GM18499 (cell line): ENCODE measurements at regions not wholly inside any gene's neighbourhood (a gene's known extent, or its start where the extent isn't known, plus 50 kb on each side); places are given as distances from the start of the nearest gene placed in this dataset.

ENCODE experiments used
- ATAC-seq: cut with Tn5 transposase; IDR thresholded peaks from one replicate; pipeline ENCODE4 v1.9.1; 2021; ENCODE audit warnings: moderate number of reproducible peaks; ENCODE audit not compliant: insufficient read depth, unreplicated experiment

DNA sequence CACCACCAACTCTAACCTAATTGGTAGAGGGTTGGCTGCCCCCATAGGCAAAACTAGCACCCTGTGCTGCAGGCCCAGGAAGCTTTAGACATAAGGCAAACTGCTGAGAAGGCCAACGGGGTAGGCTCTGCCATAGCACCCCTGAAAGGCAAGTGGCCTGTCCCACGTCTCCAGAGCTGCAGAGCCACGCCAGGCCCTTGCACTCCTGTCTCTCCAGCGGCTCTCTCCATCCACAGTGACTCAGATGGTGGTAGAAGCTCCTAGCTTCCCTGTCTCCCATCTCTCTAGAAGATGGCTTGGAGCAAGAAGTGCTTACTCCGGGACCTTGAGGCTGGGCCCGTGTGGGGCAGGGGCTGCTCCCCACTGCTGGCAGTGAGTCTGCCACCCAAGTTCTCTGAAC, 310.6 kb upstream of the ZMIZ1 start:
- no peak for ATAC-seq

DNA sequence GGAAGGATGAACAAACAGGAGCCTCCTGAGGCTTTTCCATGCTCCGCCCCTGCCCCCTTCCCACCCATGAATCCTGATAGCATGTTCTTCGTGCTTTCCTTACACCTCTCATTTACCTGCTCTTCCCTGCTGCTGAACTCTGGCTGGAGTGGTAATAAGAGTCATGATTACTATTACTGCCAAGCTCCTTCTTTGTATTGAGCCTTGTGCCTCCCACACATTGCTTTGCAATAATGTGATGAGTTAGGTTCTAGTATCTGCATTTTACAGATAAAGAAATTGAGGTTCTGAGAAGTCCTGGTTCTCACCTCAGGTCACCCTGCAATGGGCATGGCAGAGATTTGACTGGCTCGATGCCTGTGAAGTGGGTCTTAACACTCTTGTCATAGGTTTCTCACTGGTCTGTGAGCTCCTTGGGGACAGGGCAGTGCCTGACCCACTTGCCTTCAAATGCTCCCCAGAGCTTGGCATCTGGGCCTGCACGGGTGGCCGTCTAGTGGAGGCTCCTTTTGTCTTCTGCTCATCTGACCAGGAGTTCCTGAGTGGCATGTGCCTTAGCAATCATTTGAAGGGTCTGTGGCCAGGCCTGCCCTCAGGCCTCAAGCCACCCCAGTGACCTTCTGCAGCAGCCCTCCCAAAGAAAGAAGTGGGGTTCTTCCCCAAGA, 309.2 kb upstream of the ZMIZ1 start:
- no peak for ATAC-seq

DNA sequence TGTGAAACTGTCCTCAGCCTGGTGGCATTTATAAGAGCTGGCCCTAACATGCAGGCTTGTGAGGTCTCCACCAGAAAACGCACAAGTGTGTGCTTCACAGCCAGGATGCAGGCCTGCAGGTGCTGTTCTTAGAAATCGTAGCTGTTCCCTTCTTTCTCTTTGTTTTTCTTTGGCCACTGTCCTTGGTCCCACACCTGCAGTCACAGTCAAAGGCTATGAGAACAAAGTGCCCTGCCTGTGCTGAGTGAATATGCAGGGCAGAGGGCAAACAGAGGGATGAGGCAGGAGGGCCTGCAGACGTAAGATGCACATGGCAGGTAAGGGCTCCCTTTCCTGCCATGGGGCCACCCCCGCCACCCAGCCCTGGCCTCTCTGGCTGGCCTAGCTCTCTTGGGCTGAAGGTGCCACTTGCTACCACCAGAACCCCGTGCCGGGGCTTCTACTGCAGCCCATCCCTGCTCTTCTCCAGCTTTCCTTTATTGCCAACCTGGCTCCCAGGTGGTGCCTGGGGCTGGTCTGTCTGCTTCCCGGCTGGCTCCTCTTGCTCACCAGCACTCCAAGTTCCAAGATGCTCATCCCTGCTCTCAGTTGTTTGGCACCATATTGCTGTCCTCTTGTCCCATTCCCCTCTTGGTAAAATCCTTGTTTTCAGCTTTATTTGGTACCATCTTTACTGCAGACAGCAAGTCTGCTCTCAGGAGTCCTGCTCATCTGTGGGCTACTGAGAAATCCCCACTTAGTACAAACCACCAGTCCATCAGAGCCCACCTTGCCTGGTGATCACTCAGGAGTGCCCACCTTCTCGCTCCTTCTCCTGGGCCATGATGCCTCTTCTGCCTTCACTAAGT, 308.1 kb upstream of the ZMIZ1 start:
- no peak for ATAC-seq

DNA sequence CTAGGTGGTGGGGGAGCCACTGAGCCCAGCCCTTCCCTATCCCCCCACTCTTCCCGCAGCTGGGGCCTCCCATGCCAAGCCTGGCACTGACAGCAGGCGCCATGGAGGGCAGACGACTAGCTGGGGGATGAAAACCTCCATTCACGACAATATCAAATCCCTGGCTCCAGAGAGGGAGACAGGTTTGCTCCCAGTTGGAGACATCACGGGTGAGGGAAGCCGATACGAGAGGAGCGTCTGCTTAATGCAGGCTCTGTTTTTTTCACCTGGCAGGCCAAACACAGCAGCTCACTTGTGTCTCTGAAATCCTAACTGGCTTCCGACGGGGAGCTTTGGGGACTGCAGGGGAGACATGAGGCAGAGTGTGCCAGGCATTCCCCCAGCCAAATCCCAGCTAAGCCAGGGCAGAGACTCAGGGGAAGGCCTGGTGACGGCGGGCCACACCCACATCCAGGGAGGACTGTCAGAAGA, 307.4 kb upstream of the ZMIZ1 start:
- no peak for ATAC-seq

DNA sequence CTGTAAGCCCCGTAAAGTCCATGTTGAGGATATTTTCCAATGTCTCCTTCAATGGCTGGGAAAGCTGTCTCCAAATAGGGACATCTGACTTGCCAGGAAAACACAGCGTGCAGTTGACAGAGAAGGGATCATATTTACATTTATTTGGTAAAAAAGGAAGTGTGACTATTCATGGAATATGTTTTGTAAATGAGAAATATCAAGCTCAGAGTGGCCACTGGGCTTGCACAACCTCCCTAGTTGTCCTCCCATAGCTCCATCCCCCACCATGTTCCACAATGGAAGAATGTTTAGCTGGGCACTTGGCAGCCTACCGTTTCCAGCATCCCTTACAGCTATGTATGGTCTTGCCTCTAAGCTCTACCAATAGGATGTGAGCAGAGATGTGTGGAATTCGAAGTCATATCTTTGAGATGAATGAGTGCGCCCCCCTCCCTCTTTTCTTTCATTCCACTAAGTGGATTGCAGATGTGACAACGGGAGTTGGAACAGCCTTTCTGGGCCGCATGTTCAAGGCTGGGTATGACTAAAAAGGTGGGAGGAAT, 306.6 kb upstream of the ZMIZ1 start:
- no peak for ATAC-seq

DNA sequence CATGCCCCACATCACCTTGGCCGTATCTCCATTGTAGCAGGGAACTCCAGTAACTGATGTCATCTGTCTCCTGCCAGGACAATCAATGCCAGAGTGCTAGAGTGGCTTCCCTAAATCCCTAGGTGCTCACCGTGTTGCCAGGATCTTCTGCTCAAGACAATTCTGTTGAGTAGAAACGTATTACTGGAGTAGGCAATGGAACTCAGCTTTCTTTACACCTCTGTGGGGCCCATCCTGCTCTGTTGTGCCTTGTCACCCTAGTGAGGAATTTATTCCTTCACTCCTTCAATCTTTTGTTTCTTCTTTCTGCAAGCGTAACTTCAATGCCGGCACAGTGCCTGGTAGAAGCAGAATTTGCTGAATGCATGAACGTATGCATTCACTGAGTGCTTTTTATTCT, 305.5 kb upstream of the ZMIZ1 start:
- ATAC-seq: no peak

DNA sequence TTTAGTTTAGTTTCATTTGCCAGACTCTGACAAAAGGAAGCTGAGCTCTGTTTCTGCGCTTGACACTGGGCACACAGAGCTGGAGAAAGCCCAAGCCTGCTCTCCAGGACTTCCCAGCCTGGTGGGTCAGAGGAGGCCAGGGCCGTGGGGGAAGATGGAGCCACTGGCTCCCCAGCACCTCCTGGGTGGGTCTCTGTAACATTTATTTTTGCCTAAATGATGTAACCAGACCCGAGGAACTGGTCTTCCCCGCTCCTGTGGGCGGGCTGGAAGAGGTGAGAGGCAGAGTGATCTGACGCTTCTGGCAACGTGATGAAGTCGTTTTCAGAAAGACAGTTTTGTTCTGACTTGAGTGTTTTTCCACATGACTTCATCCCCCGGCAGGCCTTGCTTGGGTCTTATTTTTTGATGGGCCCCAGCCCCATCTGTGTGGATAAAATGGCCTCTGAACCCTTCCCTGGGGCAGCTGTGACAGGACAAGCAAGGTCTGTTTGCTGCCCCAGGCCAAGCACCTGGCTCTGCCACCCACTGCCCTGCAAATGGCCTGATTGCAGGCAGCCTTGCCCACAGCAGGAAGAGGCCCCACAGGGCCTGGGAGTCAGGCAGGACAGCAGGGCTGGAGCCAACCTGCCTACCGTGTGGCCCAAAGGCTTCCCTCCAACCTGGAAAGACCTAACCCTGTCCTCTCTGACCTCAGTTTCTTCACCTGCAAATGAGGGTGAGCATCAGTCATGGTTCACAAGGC, 304.9 kb upstream of the ZMIZ1 start:
- no peak for ATAC-seq

DNA sequence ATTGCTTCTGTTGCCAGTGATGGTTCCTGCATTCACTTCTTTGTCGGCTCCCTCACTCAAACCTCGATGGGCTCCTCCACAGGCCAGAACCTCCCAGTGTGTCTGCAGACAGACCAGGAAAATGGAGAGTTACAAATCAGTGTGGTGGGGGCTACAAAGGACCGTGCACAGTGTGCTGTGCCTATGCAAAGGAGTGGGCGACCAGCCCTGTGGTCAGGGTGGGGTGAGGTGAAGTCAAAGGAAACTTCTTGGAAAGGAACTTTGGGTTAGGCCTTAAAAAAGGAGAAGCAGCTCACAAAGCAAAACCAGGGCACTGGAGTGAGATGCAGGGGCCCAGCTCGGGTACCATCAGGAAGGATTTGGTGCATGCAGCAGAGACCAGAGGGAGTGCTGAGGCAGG, 304.3 kb upstream of the ZMIZ1 start:
- no peak for ATAC-seq

DNA sequence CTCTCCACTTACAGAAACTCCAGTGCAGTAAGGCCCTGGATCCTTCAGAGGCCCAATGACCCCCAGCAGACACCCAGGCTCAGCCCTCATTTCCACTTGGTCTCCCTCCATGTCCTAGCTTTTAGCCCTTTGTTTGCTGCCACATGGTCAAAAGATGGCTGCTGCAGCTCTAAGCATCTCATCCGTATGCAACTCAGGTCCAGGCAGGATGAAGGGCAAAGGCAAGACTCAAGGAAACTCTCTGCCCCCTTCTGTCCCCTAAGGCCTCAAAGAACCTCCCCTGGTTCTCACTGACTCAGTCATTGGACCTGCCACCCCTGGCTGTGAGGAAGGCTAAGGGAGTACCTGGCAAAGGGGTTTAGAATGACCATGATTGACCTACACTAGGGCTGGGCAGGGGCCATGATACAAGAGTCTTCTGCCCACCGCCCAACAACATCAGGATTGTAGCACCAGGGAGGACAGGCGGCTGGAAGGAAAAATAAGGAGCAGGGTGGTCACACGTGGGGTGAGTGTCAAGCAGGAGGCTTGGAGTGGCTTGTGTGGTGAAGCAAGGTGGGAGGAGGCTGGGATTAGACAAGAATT, 303.8 kb upstream of the ZMIZ1 start:
- no peak for ATAC-seq

DNA sequence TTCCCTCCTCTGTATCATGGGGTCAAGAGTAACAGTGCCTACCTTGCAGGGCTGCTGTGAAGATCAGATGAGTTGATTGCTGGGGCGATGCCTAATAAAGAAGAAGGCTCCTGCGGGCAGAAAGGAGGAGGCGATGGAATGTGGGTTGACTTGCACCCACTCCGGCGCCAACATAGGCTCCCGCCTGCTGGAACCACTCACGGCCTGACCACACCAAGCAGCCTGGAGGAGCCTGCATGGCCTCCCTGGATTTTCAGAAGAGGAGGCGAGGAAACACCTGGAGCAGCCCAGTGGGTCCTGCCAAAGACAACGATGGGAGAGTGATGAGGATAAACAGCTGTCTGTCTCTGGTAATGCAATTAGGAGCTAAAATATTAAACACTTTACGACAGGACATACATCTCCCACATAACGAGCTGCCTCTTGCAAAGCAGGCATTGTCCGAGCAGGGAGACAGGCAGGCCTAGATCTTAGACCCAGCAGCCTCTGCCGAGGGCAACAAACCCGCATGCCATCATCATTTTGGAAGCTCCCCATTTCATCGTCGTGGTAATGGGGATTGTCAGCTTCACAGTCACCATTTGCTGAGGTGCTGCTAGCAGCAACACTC, 302.9 kb upstream of the ZMIZ1 start:
- ATAC-seq: no peak

DNA sequence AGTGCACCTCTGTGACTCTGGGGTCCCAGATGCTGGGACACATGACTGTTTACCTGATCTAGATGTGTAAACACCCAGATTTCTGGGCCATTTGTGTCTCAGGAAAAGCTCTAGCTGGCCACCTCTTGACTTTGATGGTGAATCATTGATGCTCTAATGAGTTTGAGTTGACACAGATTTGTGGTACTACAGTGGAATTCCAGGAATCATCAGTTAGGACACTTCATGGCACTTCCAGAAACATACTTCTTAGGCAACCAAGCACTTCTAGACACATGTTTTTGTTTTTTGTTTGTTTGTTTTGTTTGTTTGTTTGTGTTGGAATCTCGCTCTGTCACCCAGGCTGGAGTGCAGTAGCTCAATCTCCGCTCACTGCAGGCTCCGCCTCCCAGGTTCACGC, 302.2 kb upstream of the ZMIZ1 start:
- ATAC-seq: no peak

DNA sequence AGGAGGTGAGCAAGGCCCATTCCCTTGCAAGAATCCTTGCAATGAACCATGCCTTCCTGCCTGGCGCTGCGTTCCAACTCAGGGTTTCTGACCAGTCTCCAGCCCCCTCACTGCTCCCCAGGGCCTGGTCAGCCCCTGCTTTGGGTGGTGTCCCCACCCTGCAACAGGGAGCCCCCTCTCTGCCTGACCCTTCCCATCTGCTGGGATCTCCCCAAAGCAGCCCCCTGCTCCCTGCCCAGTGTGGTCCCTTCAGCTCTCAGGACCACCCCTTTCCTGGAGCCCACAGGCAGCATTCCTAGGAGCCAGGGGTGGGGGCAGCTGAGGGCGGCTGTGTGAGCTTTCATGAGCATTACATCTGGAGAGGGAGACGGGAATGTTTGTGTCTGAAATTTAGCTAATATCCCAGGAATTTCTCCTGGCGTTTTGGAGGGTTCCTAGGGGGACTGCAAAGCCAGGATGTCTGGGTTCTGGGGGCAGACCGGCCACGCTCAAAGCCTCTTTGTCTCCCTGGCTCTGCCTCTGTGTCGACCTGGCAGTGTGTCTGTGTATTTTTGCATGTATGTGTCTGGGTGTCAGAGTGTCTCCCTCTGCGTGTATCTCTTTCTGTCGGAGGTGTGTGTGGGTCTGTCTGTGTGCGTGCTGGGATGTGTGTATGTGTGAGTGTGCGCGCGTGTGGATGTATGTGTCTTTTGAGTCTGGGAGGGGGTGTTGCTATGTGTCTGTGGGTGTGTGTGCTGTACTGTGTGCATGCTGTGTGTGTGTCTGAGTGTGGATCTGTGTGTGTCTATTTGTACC, 300.5 kb upstream of the ZMIZ1 start:
- ATAC-seq: no peak

DNA sequence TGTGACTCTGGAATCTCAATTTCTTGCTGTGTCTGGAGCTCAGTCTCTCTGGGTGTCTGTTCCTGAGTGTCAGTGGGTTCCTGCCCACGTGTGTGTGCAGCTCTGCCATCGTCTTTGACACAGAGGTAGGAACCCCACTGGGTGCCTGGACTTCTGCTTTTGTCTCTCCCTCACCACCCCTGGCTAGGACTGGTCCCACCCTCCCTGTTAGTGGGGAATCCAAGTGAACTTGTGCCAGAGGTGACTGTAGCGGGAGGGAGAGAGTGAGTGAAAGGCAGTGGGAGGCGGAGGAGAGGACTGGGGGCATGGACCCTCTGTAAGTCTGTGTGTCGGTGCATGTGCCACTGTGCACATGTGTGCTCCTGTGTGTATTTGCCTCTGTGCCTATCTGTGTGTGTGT, 299.9 kb upstream of the ZMIZ1 start:
- no peak for ATAC-seq

DNA sequence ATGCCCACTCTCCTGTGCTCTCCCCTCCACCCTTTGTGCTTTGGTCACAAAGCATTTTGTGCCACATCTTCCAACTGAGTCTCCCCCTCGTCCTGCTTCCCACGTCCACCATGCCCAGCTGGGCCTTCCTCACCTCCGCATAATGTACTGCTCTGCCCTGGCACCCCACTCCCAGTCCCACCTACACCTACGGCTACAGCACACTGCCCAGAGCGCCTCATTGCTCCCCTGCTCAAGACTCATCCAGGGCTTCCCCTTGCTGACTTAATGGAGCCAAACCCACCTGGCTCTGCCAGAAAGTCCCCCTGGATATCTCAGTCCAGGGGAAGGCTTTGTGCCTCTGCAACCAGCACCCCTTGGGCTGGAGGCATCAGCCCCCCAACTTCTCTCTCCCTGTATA, 299.2 kb upstream of the ZMIZ1 start:
- ATAC-seq: no peak

DNA sequence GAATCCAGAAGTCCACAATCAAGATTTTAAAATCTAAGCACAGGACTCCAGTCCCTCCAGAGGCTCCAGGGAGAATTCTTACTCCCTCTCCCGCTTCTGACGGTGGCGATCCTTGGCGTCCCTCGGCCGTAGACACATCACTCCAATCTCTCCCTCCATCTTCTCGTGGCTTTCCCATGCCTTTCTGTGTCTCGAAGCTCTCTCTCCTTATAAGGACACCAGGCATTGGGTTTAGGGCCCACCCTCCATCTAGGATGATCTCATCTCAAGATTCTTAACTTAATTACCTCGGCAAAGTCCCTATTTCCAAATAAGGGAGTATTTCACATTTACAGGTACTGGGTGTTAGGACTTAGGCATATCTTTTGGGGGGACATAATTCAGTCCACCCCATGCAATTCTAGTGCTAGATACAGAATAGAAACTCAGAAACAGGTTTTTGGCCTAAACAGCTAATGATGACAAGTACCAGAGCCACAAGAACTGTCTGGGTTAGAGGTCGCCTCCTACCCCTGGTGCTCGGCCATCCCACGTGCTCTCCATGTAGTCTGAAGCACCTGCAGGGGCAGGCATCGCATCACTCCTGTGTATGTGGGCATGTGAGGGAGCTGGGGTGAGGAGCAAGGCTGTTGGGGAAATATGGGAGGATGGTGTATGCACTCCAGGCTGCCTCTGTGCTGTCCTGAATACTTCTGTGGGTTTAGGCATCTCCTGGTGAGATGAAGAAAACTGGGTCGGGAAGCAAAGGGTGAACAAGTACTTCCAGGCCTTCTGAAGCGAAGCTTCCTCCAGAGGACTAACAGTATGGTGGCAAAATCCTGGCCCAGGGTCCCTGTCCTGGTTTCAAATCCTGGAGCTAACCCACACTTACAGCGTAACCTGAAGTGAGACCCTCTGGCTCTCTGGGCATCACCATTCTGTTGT, 298.3 kb upstream of the ZMIZ1 start:
- no peak for ATAC-seq

DNA sequence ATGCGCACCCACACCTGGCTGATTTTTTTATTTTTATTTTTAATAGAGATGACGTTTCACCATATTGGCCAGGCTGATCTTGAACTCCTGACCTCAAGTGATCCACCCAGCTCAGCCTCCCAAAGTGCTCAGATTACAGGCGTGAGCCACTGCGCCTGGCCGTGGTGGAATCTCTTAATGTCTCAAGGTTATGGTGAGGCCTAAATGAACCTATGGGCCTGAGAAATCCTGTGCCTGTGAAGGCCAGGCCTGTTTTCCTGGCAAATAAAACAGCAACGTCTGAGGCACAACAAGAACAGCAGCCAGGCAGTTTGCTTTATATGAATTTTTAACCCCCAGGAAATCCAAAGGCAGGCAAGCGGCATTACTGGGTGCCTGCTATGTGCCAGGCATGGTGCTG, 297.5 kb upstream of the ZMIZ1 start:
- ATAC-seq: no peak

DNA sequence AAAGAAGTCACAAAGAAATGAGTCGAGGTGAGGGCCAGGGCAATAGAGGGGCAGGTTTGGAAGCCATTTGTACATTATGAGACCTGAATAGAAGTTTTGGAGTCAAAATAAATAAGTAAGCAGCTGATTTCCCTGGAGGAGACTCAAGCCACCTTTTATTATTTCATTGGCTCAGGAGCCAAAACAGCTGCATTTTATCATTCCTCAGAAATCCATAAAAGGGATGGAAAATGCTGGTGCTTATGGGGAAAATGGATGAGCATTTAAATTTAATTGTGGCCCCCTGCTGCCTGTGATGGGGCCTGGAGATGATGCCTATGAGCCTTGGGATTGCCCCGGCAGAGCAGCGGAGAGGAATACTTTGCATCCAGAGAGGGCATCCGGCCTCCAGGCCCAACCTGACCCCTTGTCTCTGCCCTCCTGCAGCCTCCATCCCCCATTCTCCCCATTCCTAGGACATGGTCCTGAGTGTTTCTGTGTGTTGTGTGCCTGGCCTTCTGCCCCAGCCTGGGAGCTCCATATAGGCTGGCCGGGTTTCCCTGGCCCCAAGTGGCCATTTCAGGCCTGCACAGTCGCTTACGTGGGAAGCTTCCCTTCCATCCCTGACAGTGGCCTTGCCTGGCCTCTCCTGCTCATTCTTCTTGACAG, 296.8 kb upstream of the ZMIZ1 start:
- no peak for ATAC-seq

DNA sequence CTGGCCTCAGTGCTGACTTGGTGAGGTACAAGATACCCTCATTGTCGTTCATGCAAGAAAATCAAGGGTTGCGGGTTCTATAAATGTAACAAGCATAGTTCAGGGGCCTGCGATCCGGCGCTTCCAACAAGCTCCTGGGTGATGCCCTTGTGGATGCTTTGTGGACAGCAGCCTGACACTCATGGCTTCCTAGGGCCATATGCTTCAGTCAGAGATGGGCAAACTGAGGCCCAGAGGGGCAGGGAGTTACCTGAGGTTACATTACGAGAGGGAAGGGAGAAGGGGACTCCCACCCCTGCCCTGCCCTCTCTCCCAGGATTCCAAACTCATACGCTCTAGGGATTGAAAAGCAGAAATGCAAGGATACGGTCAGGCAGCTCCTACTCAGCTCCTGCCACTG, 296.3 kb upstream of the ZMIZ1 start:
- no peak for ATAC-seq
